ENCODE measurements at regions not wholly inside any gene's neighbourhood (a gene's known extent, or its start where the extent isn't known, plus 50 kb on each side); places are given as distances from the start of the nearest gene placed in this dataset.
"Not testable (repeated sequence)": the region's sequence is repeated elsewhere in the genome, so short reads cannot be mapped to it uniquely, and the experiment has no call there.

DNA sequence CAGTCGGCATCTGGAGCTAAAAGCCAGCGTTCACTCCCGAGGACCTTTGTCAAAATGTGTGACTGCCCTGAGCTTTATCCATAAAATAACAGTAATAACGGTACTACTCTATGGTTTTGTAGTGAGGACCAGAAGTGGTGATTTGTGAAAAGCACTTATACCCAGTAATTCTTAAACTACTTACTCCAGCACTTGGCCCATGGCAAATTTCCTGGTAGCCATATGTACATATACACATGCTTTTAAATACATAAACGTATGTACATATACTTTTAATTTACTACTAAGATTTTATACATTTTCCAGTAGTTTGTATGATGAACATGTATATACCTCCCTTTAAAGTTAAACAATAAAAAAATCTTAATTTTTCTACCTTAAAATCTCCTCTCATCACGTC lies 163.8 kb upstream of the TMEM132C start:
- peaks cover 55% of the 10 kb centered on the region for H3K9me3 Mint-ChIP-seq
- DNase-seq = no peak
- H3K4me3 Mint-ChIP-seq = no peak overlapping the region
- no peaks in the 10 kb centered on the region for H3K4me1 Mint-ChIP-seq (ENCODE audit: low read depth)
- H3K27me3 Mint-ChIP-seq (ENCODE audit: insufficient read depth) = no peaks in the 10 kb centered on the region
- no peaks in the 10 kb centered on the region for H3K36me3 Mint-ChIP-seq (ENCODE audit: low read depth)
- H3K27ac Mint-ChIP-seq = no peak overlapping the region
- TF ChIP-seq, protein P1, sequence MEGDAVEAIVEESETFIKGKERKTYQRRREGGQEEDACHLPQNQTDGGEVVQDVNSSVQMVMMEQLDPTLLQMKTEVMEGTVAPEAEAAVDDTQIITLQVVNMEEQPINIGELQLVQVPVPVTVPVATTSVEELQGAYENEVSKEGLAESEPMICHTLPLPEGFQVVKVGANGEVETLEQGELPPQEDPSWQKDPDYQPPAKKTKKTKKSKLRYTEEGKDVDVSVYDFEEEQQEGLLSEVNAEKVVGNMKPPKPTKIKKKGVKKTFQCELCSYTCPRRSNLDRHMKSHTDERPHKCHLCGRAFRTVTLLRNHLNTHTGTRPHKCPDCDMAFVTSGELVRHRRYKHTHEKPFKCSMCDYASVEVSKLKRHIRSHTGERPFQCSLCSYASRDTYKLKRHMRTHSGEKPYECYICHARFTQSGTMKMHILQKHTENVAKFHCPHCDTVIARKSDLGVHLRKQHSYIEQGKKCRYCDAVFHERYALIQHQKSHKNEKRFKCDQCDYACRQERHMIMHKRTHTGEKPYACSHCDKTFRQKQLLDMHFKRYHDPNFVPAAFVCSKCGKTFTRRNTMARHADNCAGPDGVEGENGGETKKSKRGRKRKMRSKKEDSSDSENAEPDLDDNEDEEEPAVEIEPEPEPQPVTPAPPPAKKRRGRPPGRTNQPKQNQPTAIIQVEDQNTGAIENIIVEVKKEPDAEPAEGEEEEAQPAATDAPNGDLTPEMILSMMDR (IDR thresholded peaks at IDR 0.05) = no peak

DNA sequence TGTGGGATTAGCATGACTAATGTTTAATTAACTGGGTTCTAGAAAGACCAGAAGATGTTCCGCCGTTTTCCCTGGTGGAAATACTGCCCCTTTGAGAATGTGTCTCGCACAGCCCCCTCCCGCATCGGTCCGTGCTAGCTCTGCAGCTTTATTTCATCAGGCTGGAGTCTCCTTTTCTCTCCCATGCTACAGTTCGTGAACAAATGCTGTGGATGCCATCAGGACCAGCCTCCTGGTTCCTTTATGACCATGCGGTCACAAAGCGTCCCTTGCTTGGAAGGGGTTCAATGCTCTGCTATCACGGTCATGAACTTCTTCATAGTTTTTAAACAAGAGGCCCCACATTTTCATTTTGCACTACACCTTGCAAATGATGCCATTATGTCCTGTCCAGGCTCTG lies 157.7 kb upstream of the TMEM132C start:
- Mint-ChIP-seq H3K36me3 (ENCODE audit: low read depth) (peaks cover 11% of the 10 kb centered on the region; the same call in 1 of the 2 replicates), H3K9me3 (peaks cover 41% of the 10 kb centered on the region), H3K4me3 (no peak overlapping the region), H3K27ac (no peak overlapping the region), H3K4me1 (ENCODE audit: low read depth) (no peaks in the 10 kb centered on the region), H3K27me3 (ENCODE audit: insufficient read depth) (no peaks in the 10 kb centered on the region)
- DNase-seq = no peak
- TF ChIP-seq, protein P1 (IDR thresholded peaks at IDR 0.05) = no peak

DNA sequence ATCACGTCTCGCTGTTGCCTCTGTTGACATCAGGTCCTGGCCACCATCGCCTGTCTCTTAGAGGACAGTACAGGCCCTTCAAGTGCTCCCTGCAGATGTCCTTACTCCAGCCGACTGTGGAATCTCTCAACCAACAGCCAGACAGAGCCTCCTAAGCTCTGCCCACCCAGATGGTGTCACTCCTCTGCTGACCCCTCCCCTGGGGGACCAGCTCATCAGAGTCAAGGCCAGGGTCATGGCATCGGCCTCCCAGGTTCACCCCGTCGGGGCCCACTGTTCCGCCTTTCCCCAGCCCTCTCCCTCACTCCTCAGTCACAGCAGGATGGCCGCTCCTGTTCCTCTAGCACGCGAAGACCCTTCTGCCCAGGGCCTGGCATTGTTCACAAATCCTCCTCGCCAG lies 157.3 kb upstream of the TMEM132C start:
- DNase-seq = no peak
- TF ChIP-seq, protein P1 (IDR thresholded peaks at IDR 0.05) = no peak
- H3K4me1 Mint-ChIP-seq (ENCODE audit: low read depth) = no peaks in the 10 kb centered on the region
- H3K9me3 Mint-ChIP-seq = peaks cover 41% of the 10 kb centered on the region
- peaks cover 15% of the 10 kb centered on the region; the same call in 1 of the 2 replicates for H3K36me3 Mint-ChIP-seq (ENCODE audit: low read depth)
- H3K27me3 Mint-ChIP-seq (ENCODE audit: insufficient read depth) = no peaks in the 10 kb centered on the region
- H3K27ac Mint-ChIP-seq = no peak overlapping the region
- H3K4me3 Mint-ChIP-seq = no peak overlapping the region

DNA sequence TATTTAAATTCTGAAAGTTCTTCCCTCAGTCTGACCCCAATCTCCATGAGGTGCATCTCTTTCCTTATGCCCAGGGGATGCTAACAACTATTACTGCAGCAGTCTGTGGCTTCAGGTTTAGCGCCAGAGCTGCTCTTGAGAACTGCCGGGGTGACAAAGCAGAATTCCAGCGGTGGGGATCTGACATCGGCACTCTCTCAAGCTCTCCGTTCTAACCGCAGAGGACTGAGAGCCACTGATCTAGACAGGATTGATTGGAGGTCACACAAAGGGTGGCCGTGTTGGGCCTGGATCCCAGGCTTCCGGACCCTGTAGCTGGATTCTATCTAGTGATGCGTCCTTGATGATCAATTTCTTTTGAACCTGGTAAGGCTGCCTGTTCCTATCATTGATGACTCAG lies 155.6 kb upstream of the TMEM132C start:
- Mint-ChIP-seq H3K4me1 (ENCODE audit: low read depth) (no peaks in the 10 kb centered on the region), H3K27me3 (ENCODE audit: insufficient read depth) (no peaks in the 10 kb centered on the region), H3K27ac (no peak overlapping the region), H3K9me3 (peaks cover 46% of the 10 kb centered on the region), H3K4me3 (no peak overlapping the region), H3K36me3 (ENCODE audit: low read depth) (peaks cover 20% of the 10 kb centered on the region)
- DNase-seq = no peak
- TF ChIP-seq, protein P1 (IDR thresholded peaks at IDR 0.05) = no peak

DNA sequence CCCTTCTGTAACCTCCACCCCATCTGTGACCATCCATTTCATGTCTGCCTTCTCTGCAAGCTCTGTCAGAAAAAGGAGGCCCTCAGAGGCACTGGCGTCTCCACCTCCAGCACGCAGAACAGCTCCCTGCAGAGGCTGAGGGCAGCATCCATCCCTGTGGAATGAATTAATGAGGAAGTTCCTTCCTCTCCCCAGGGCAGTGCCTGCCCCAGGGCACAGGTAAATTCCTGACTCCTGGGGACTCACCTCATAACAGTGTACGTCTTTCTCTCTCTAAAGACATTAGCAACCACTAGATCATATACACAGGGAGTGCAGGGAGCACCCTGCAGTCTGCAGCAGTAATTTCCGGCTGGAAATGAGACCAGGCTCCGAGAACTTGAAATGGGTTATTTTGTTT lies 155.0 kb upstream of the TMEM132C start:
- Mint-ChIP-seq H3K27ac (no peak overlapping the region), H3K4me1 (ENCODE audit: low read depth) (no peaks in the 10 kb centered on the region), H3K4me3 (no peak overlapping the region), H3K36me3 (ENCODE audit: low read depth) (peaks cover 20% of the 10 kb centered on the region), H3K27me3 (ENCODE audit: insufficient read depth) (no peaks in the 10 kb centered on the region), H3K9me3 (peaks cover 46% of the 10 kb centered on the region)
- TF ChIP-seq, protein P1 (IDR thresholded peaks at IDR 0.05) = no peak
- DNase-seq = no peak

DNA sequence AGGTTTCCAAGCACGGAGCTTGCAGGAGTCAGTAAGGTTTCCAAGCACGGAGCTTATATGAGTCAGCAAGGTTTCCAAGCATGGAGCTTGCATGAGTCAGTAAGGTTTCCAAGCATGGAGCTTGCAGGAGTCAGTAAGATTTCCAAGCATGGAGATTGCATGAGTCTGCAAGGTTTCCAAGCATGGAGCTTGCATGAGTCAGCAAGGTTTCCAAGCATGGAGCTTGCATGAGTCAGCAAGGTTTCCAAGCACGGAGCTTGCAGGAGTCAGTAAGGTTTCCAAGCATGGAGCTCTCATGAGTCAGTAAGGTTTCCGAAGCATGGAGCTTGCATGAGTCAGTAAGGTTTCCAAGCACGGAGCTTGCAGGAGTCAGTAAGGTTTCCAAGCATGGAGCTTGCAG lies 153.7 kb upstream of the TMEM132C start:
- H3K4me3 Mint-ChIP-seq; H3K27ac Mint-ChIP-seq; H3K4me1 Mint-ChIP-seq (ENCODE audit: low read depth); DNase-seq; H3K27me3 Mint-ChIP-seq (ENCODE audit: insufficient read depth): not testable (repeated sequence)
- Mint-ChIP-seq H3K9me3 (peaks cover 46% of the 10 kb centered on the region), H3K36me3 (ENCODE audit: low read depth) (peaks cover 20% of the 10 kb centered on the region)
